GM19438 (cell line): ENCODE measurements at regions not wholly inside any gene's neighbourhood (a gene's known extent, or its start where the extent isn't known, plus 50 kb on each side); places are given as distances from the start of the nearest gene placed in this dataset.
A peak's percentile ranks its signal among the peaks of the same experiment; 100 is the strongest.

Experiments
- ATAC-seq: cut with Tn5 transposase; IDR thresholded peaks from one replicate; pipeline ENCODE4 v1.9.1; 2021; ENCODE audit warnings: low read depth; ENCODE audit not compliant: unreplicated experiment

DNA sequence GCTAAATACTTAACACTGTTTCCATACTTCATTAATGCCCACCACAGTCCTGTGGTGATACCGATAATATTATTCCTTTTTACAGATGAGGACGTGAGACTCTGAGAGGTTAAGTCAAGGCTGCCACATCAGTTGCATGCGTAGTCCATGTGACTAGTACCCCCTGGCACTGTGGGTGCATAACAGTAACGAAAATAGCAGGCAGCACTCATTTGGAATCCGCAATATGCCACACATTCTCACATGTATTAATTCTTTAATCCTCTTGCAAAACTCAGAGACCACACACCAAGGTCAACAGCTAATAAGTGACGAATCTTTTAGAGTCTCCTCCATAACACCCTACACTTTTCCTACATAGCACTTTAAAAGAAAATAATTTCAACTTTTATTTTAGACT is 99.5 kb upstream of the HABP2 start:
- ATAC-seq = no peak

- peak; percentile 58 for ATAC-seq
Observed at GRCh38 chr10:113454341-113455061, 98.4 kb upstream of the HABP2 start.

- no peak for ATAC-seq
Observed at GRCh38 chr10:113455947-113456346, 96.9 kb upstream of the HABP2 start.

- no peak for ATAC-seq
Observed at GRCh38 chr10:113456741-113457140, 96.1 kb upstream of the HABP2 start.

- ATAC-seq = no peak
Observed at GRCh38 chr10:113457408-113457807, 95.4 kb upstream of the HABP2 start.

- no peak for ATAC-seq
Observed at GRCh38 chr10:113458451-113458850, 94.4 kb upstream of the HABP2 start.

DNA sequence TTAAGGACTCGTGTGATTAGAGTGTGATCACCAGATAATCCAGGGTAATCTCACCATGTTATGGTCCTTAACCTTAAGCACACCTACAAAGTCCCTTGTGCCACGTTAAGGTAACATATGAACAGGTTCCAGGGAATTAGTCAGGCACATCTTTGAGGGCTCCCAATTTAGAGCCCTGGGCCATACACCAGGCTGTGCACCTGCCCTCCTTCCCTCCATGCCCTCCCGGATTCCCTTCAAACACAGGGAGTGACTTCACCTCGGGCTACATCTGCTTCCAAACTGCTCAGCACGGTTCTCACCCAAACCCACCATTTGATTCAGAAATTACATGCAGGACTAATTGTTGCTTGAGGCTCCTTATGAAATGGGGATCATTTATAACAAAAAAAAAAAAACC is 93.9 kb upstream of the HABP2 start:
- no peak for ATAC-seq

GRCh38 chr10:113459626-113460280 is 93.1 kb upstream of the HABP2 start:
- ATAC-seq = no peak

- no peak for ATAC-seq
Observed at GRCh38 chr10:113463083-113463482, 89.8 kb upstream of the HABP2 start.

DNA sequence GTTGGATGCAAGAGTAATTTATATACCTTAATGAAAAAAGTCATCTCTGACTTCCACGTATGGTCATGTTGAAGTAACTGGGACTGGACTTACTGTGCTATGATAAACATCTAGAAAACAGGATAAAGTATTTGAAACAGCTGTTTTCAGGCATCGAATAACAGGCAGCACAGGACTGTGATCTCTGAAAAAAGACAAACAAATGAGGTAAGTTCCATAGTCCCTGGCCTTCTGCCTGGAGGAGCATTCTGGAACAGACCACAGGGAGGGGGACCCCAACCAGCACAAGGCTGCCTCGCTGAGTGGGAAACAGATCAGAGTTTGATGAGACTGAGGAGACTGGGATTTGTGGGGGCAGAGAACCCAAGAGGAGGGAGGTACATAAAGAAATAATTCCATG is 89.1 kb upstream of the HABP2 start:
- ATAC-seq = no peak

GRCh38 chr10:113469796-113470195 is 83.1 kb upstream of the HABP2 start:
- ATAC-seq = no peak

- no peak for ATAC-seq
Observed at GRCh38 chr10:113470372-113471240, 82.2 kb upstream of the HABP2 start.

- no peak for ATAC-seq
Observed at GRCh38 chr10:113471241-113471996, 81.4 kb upstream of the HABP2 start.

DNA sequence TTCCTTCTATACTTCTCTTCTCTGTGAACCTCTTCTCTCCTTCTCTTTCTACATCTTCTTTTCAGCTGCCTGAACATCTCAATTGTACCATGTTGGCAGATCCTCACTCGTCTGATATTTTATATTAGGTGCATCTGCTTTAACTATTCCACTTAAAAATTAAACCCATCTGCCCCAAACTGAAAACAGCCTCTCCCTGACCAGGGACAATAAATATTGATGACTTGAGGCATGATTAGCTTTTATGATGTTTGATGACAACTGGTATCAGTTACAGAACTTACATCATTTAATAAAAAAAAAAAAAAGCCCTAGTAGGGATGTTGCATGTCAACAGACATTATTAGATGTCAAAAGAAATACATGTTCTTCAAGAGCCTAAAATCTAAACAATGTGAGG is 79.8 kb upstream of the HABP2 start:
- ATAC-seq = no peak

DNA sequence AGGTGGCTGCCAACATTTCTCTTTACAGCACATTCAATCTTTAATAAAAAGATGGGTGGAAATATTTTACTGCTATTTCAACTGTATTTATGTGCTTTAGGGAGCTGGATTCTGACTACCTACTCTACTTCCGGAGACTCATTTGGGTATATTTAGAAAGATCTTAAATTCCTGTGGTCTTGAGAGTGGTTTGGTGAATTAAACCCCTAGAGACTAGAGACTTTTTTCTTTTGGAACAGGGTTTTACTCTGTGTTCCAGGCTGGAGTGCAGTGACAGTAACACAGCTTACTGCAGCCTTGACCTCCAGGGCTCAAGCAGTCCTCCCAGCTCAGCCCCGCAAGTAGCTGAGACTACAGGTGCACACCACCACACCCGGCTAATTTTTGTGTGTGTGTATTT is 79.0 kb upstream of the HABP2 start:
- no peak for ATAC-seq

GRCh38 chr10:113474752-113475151 is 78.1 kb upstream of the HABP2 start:
- no peak for ATAC-seq

DNA sequence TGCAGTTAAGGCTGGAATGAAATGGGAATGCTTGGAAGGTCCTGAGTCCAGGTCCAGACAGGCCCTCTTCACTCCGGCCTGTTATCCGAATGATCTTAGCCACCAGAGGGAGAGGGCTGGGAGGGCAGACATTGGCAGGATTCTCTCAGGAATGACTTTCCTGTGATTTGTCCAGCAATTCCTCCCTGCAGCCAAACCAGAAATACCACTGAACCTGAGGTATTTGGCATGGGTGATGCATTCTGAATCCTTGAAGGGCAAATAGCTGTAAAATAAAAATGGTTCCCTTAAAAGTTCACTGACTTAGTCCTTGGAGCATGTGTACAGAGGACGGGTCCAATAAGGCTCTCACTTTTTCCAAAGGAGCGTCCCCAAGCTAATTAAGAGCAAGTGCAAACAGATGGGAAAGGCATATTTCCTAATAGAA is 77.5 kb upstream of the HABP2 start:
- ATAC-seq = no peak

DNA sequence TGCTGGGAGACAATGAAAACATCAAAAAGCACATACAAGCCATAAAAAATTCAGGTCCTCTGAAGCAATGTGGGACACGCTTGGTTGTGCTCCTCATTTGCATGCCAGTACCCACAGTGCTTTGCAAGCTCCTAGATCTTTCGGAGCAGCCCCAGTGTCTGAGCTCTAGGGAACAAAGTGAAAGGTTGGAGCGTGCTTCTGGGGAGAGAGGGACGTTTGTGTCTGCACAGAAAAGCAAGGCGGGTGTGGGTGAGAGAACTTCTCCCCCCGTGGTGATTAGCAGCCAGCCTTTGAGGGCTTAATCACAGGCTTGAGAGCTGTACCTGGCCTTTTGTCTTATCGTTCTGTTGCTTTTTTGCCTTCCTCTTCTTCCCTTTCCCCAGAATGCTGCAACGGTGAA is 76.7 kb upstream of the HABP2 start:
- ATAC-seq = no peak

- no peak for ATAC-seq
Observed at GRCh38 chr10:113476673-113477072, 76.2 kb upstream of the HABP2 start.

DNA sequence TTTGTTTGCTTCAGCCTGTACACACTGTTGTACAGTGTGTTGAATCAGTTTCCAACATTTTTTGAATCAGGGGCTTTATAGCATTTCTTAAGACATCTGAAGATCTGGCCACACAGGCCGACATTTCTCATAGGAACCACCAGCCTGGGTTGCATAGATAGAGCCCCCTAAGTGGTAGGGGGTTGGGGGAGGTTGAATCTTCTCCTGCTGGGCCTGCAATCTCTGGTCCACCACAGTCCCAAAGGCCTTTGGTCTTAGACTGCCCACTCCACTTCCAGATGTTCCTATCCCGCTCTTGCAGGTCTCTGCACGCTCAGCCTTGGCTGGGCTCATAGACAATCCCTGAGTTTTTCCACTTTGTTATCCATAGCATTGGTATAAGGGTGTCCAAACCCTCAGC is 75.4 kb upstream of the HABP2 start:
- ATAC-seq = no peak
